GM19463 (cell line): ENCODE measurements at regions not wholly inside any gene's neighbourhood (a gene's known extent, or its start where the extent isn't known, plus 50 kb on each side); places are given as distances from the start of the nearest gene placed in this dataset.
"Not testable (repeated sequence)": the region's sequence is repeated elsewhere in the genome, so short reads cannot be mapped to it uniquely, and the experiment has no call there.

Experiments
- ATAC-seq: cut with Tn5 transposase; IDR thresholded peaks from one replicate; pipeline ENCODE4 v1.9.1; 2021; ENCODE audit warnings: mild to moderate bottlenecking, moderate library complexity; ENCODE audit not compliant: unreplicated experiment

GRCh38 chr14:43595096-43595772 lies 911.8 kb downstream of the FSCB start:
- ATAC-seq, result no peak

- no peak for ATAC-seq
These were observed 915.3 kb downstream of the FSCB start for GRCh38 chr14:43591776-43592175.

- ATAC-seq, result no peak
These were observed 919.9 kb downstream of the FSCB start for GRCh38 chr14:43587183-43587582.

- no peak for ATAC-seq
These were observed 927.4 kb downstream of the FSCB start for GRCh38 chr14:43579671-43580070.

- no peak for ATAC-seq
These were observed 939.1 kb downstream of the FSCB start for GRCh38 chr14:43568022-43568421.

GRCh38 chr14:43548368-43548767 lies 958.7 kb downstream of the FSCB start:
- no peak for ATAC-seq

- not testable (repeated sequence) for ATAC-seq
These were observed 959.5 kb downstream of the FSCB start for GRCh38 chr14:43547596-43547995.

- ATAC-seq, result no peak
These were observed 965.7 kb downstream of the FSCB start for GRCh38 chr14:43541356-43541755.

GRCh38 chr14:43540948-43541347 lies 966.1 kb downstream of the FSCB start:
- ATAC-seq, result no peak

- no peak for ATAC-seq
These were observed 967.9 kb downstream of the FSCB start for GRCh38 chr14:43539210-43539609.

GRCh38 chr14:43535231-43535838 lies 971.7 kb downstream of the FSCB start:
- no peak for ATAC-seq

GRCh38 chr14:43532825-43533416 lies 974.2 kb downstream of the FSCB start:
- no peak for ATAC-seq

- no peak for ATAC-seq
These were observed 978.8 kb downstream of the FSCB start for GRCh38 chr14:43528321-43528720.

- ATAC-seq, result no peak
These were observed 981.4 kb downstream of the FSCB start for GRCh38 chr14:43525658-43526057.

GRCh38 chr14:43522901-43523300 lies 984.2 kb downstream of the FSCB start:
- no peak for ATAC-seq

GRCh38 chr14:43522191-43522590 lies 984.9 kb downstream of the FSCB start:
- ATAC-seq, result no peak

- no peak for ATAC-seq
These were observed 1003.6 kb downstream of the FSCB start for GRCh38 chr14:43503508-43503907.

GRCh38 chr14:43492359-43492758 lies 1014.7 kb downstream of the FSCB start:
- ATAC-seq, result not testable (repeated sequence)

GRCh38 chr14:43483415-43483814 lies 1023.7 kb downstream of the FSCB start:
- no peak for ATAC-seq

- ATAC-seq, result no peak
These were observed 1025.2 kb downstream of the FSCB start for GRCh38 chr14:43481864-43482263.

GRCh38 chr14:43480976-43481375 lies 1026.1 kb downstream of the FSCB start:
- no peak for ATAC-seq

GRCh38 chr14:43479596-43480195 lies 1027.4 kb downstream of the FSCB start:
- no peak for ATAC-seq
